Stimulated activated memory B cell treated with anti-CD40 and anti-IgM and Interleukin-4, amounts not matched to agents 10 μg/mL and 1 μg/mL and 100 μg/mL, for 72 hours (primary cell): ENCODE measurements at regions not wholly inside any gene's neighbourhood (a gene's known extent, or its start where the extent isn't known, plus 50 kb on each side); places are given as distances from the start of the nearest gene placed in this dataset.
A peak's percentile ranks its signal among the peaks of the same experiment; 100 is the strongest.

ENCODE experiments used
- ATAC-seq: fragments of 150-1000 bp; cut with Tn5 transposase; 2 replicates; pipeline ENCODE4 v1.10.0; 2021
- H3K27ac Mint-ChIP-seq: one replicate; pipeline ENCODE4 v1.8.0; 2022; ENCODE audit warnings: mild to moderate bottlenecking, mixed read lengths
- H3K27me3 Mint-ChIP-seq: one replicate; pipeline ENCODE4 v1.8.0; 2022; ENCODE audit warnings: mixed read lengths
- H3K36me3 Mint-ChIP-seq: one replicate; pipeline ENCODE4 v1.8.0; 2022; ENCODE audit warnings: mixed read lengths
- H3K4me1 Mint-ChIP-seq: one replicate; pipeline ENCODE4 v1.8.0; 2022; ENCODE audit warnings: mixed read lengths
- H3K4me3 Mint-ChIP-seq: one replicate; pipeline ENCODE4 v1.8.0; 2022; ENCODE audit warnings: mild to moderate bottlenecking, moderate library complexity, mixed read lengths
- H3K9me3 Mint-ChIP-seq: one replicate; pipeline ENCODE4 v1.8.0; 2022; ENCODE audit warnings: mixed read lengths

DNA sequence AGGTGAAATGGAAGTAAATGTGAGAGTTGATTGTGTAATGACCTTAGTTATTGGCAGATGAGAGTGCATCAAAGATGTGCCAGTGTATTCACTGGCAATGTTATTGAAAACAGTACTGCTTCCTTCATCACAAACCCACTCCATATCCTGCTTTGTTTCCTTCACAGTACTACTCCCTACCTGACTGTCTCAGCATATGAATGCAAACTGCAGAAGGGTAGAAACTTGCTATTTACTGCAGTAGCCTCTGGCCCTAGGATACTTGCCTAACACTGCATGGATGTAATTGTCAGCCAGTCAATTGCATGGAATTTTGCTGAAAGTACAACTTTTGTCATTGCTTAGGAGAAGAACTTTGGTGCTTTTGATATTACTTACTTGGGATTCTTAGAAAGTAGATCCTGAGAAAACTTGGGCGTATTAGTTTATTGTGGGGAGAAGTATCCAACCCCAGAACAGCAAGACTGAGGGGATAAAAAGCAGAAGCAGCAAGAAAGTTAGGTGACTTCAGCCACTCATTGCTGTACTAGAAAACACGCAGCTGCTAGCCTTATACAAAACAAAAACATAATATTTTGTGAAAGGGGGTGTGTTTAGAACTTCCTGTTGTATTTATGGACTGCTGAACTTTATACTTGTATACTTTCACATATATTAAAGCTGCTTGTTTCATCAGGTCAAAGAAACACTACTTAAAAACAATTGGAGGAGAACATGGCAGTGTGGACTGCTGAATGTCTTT is 219.0 kb downstream of the CCNG2 start:
- H3K36me3 Mint-ChIP-seq, result no peaks in the 10 kb centered on the region
- no peak for ATAC-seq
- no peaks in the 10 kb centered on the region for H3K27me3 Mint-ChIP-seq
- H3K4me3 Mint-ChIP-seq, result no peak overlapping the region
- H3K9me3 Mint-ChIP-seq, result no peaks in the 10 kb centered on the region
- H3K4me1 Mint-ChIP-seq, result no peaks in the 10 kb centered on the region
- H3K27ac Mint-ChIP-seq, result no peak overlapping the region

DNA sequence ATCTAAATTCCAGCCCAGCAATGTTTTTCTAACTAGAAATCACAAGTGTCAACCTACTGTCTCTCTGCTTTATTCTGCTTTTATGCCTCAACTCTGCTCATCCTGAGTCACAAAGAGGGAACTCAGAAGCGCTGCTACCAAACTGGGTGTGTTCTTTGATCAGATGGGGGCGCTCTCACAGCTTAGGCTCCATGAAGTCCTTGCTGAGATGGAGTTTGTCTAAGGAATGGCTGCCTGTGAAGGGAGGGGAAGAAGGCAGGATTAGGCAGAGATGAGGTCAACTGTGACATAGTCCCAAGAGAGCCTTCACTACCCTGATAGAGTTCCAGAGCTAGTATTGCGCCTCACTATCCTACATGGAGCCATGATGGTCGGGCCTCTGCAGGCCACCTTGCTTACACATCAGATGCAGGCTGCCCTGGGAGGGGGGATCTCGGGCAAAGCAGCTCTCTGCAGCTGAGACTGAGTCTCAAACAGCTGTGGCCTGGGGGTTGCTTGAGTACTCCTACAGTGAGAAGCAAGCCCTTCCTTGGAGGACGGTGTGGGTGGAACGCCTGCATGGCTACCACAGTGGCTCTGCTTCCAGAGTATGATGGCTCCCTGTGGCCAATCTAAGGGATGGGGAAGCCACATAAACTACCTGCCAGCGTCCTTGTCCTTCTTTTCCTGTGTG is 219.9 kb downstream of the CCNG2 start:
- Mint-ChIP-seq H3K4me3 (no peak overlapping the region), H3K9me3 (no peaks in the 10 kb centered on the region), H3K36me3 (no peaks in the 10 kb centered on the region), H3K27ac (no peak overlapping the region), H3K27me3 (no peaks in the 10 kb centered on the region), H3K4me1 (no peaks in the 10 kb centered on the region)
- no peak for ATAC-seq

DNA sequence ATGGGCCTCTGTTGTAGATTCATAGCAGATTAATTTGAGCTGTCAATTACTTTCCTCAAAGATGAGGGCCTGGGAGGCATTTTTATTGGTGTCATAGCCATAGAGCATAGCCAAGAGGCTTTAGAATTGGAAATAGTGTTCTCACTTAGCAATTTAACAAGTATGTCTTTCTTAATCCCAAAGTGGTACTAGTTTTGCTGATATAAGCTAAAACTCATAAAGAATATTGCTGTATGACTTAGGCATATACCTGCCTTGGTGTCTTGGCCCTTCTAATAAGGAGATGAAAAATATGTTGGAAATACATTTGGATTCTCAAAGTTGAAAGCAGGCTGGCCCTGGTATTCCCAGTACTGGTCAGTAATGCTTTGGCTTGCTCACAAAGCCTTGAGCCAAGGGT is 221.5 kb upstream of the CXCL13 start:
- no peak for ATAC-seq
- Mint-ChIP-seq H3K4me3 (no peak overlapping the region), H3K27ac (no peak overlapping the region), H3K4me1 (peaks cover 8% of the 10 kb centered on the region), H3K27me3 (no peaks in the 10 kb centered on the region), H3K36me3 (no peaks in the 10 kb centered on the region), H3K9me3 (no peaks in the 10 kb centered on the region)

DNA sequence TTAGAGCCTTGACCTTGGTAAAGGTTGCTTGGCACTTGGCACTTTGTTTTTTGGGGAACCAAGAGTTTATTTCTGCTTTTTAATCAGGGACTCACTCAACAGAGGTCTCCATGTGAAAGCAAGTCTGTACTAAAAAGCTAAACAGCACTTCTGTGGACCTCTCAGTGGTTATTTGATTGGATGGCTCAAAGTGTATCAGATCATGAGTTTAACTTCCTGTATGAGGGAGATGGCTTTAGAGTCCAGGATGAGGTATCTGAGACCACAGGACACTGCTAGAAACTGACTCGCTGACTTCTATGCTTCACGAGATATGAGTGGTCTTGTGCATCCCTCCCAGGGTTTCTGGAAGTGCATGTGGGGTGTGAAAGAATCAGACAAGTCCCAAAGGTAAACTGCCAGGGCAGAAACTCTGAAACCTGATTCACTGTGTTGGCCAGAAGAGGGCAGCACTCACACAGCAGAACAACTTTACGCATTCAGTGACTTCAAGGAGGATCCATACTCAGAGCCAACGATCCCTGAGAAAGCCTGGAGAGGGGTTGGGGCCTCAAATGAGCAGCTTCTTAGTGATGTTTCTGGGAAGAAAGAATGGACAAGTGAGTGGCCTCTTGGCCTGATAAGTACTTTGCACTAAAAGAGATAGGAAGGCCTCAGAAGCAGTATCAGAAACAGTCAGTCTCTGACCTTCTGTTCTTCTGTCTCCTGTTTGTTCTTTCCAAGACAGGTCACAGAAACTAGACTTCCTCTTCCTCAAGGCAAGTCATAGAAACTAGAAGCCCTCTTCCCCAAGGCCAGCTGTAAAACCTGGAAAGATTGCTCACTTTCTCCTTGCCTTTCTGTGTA is 220.3 kb upstream of the CXCL13 start:
- Mint-ChIP-seq H3K27me3 (no peaks in the 10 kb centered on the region), H3K9me3 (no peaks in the 10 kb centered on the region), H3K4me1 (peaks cover 8% of the 10 kb centered on the region), H3K36me3 (no peaks in the 10 kb centered on the region), H3K4me3 (no peak overlapping the region), H3K27ac (no peak overlapping the region)
- peak; percentile 64 for ATAC-seq

DNA sequence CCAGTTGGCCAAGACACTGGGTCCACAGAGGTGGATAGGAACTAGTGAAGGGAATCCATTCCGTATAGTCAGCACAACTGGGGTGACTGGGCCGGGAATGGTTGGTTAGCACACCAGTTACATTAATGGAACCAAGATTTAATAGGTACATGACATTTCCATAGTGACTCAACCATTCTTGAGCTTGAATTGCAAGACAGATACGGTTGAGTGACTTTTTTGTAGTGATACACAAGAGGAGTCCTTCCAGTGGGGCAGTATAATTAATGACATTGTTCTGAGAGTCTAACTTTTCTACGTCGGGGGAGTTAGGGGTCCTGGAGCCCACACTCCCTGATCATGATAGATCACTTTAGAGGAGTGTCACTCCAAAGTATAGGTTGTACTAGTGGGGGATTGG is 211.6 kb upstream of the CXCL13 start:
- Mint-ChIP-seq H3K27me3 (no peaks in the 10 kb centered on the region), H3K4me1 (no peaks in the 10 kb centered on the region), H3K36me3 (no peaks in the 10 kb centered on the region), H3K27ac (no peak overlapping the region), H3K4me3 (no peak overlapping the region), H3K9me3 (no peaks in the 10 kb centered on the region)
- ATAC-seq, result no peak

DNA sequence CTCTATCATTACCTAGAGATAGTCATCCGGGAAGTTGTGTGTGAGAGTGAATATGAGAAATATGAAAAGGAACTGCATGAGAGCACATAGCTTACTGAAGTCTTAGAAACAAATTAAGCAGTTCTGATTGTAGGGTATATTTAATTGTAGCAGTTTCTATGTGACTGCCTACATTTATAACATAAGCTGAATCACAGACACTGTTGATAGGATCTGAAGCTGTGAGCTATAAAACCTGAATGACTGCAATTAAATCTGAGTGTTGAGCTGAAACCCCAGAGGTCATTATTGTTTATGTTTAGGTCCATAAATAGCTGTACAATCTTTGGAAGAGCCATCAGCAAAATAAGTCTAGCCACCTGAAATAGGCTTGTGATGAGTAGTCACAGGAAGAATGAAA is 210.1 kb upstream of the CXCL13 start:
- Mint-ChIP-seq H3K4me1 (no peaks in the 10 kb centered on the region), H3K9me3 (peaks cover 3% of the 10 kb centered on the region), H3K36me3 (no peaks in the 10 kb centered on the region), H3K27ac (no peak overlapping the region), H3K27me3 (no peaks in the 10 kb centered on the region), H3K4me3 (no peak overlapping the region)
- no peak for ATAC-seq

DNA sequence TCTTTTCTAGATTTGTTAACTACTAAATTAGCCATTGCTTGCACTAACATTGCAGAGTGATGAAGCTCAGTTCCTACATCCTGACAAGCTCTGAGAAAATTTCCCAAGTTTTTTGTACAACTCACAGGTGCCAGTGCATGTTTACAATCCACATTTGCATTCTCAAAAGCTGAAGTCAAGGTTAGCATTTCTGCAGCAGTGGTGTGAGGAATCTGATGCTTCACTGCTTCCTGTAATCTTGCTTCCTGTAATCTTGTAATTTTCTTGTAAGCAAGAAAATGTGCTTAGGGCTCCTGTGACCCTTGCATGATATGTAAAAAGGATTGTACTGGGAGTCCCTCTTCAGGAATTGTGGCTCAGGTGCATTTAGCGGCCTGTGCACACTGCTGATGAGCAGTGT is 207.4 kb upstream of the CXCL13 start:
- peaks cover 8% of the 10 kb centered on the region for H3K27me3 Mint-ChIP-seq
- H3K4me3 Mint-ChIP-seq, result no peak overlapping the region

DNA sequence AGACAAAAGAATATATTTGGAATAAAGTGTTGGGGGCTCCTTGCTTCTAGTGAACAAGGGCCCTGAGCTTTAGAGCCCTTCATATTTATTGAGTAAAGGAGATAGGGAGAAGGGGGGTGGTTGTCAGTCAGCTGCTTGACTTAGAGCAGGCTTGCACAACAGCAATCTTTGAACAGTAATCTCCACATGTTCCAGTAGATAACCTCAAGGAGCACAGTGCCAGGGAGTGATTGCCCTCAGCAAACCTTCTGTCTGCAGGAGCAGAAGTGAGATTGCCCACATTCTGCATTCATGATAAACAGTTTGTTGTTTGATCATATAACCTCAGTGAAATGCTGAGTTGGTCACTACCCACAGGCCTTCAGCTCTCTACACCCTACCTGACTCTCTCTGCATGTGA is 205.8 kb upstream of the CXCL13 start:
- Mint-ChIP-seq H3K4me1 (no peaks in the 10 kb centered on the region), H3K9me3 (peaks cover 3% of the 10 kb centered on the region), H3K27me3 (peaks cover 8% of the 10 kb centered on the region), H3K36me3 (no peaks in the 10 kb centered on the region), H3K27ac (no peak overlapping the region), H3K4me3 (no peak overlapping the region)
- ATAC-seq, result no peak

More for the DNA sequence above, 207.4 kb upstream of the CXCL13 start:
- Mint-ChIP-seq H3K9me3 (peaks cover 3% of the 10 kb centered on the region), H3K4me1 (no peaks in the 10 kb centered on the region), H3K36me3 (no peaks in the 10 kb centered on the region), H3K27ac (no peak overlapping the region)
- ATAC-seq, result no peak

DNA sequence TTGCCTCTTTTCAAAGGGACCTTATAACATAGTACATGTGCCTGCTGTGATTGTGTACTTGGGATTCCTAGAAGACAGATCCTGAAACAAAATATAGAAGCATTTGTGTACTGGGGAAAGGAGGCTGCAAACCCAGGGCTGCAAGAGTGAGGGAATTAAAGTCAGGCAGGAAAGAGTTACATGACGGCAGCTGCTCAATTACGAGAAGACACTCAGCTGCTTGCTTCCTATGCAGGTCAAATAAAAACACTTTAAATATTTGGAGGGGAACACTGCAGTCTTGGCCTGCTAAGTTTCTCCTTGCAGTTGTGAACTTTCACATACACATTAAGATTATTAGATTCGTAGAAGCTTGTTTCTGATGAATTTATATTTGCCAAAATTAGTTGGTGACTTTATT is 191.9 kb upstream of the CXCL13 start:
- no peak overlapping the region for H3K27ac Mint-ChIP-seq
- no peaks in the 10 kb centered on the region for H3K9me3 Mint-ChIP-seq
- no peaks in the 10 kb centered on the region for H3K36me3 Mint-ChIP-seq
- H3K4me3 Mint-ChIP-seq, result no peak overlapping the region
- no peaks in the 10 kb centered on the region for H3K4me1 Mint-ChIP-seq
- H3K27me3 Mint-ChIP-seq, result no peaks in the 10 kb centered on the region
- ATAC-seq, result no peak

DNA sequence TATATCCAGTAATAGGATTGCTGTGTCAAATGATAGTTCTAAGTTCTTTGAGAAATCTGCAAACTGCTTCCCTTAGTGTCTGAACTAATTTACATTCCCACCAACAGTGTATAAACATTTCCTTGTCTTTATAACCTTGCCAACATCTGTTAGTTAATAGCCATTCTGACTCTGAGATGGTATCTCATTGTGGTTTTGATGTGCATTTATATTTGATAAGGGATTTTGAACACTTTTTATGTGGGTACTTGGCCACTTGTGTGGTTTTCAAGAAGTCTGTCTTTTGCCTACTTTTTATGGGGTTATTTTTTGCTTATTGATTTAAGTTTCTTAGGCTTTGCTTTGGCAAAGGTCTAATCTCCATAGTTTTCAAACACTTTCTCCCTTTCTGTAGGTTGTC is 189.9 kb upstream of the CXCL13 start:
- Mint-ChIP-seq H3K27ac (no peak overlapping the region), H3K27me3 (no peaks in the 10 kb centered on the region), H3K4me3 (no peak overlapping the region), H3K4me1 (no peaks in the 10 kb centered on the region), H3K9me3 (no peaks in the 10 kb centered on the region), H3K36me3 (no peaks in the 10 kb centered on the region)
- no peak for ATAC-seq

DNA sequence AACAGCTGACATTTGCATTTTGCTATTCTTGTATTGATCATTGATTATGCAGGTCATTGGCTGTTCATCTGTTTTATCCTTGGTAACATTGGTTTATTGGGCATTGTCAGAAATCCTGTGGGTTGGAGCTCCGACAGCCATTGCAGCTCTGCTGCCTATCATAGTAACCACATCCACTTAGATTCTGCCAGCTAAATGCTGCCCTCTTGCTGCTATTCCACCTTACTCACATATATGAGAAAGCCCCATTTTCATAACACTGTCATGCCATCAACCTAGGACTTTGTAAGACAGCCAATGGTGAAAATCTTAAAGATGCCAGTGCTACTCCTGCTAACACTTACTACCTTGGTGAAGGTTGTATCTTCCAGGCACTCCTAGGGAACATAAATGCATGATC is 187.3 kb upstream of the CXCL13 start:
- Mint-ChIP-seq H3K9me3 (no peaks in the 10 kb centered on the region), H3K27ac (no peak overlapping the region), H3K27me3 (no peaks in the 10 kb centered on the region), H3K4me3 (no peak overlapping the region), H3K4me1 (no peaks in the 10 kb centered on the region), H3K36me3 (no peaks in the 10 kb centered on the region)
- no peak for ATAC-seq

DNA sequence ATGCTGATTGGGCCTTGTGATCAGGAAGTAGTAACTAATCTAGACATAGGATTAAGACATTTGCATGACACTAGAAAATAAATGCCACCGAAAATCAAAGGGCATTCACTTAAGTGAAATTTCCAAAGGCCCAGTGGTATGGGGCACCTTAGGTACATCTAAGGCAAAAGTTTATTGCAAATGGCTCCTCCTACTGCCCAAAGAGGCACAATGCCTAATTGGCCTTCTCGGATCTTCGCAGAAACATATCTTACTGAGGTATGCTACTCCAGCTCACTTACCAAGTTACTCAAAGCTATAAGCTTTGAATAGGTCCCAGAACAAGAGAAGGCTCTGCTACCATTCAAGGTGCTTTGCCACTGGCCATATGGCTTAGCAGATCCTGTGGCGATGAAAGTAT is 174.8 kb upstream of the CXCL13 start:
- H3K4me1 Mint-ChIP-seq, result no peaks in the 10 kb centered on the region
- H3K36me3 Mint-ChIP-seq, result no peaks in the 10 kb centered on the region
- no peaks in the 10 kb centered on the region for H3K27me3 Mint-ChIP-seq
- H3K27ac Mint-ChIP-seq, result no peak overlapping the region
- no peaks in the 10 kb centered on the region for H3K9me3 Mint-ChIP-seq
- ATAC-seq, result no peak
- no peak overlapping the region for H3K4me3 Mint-ChIP-seq

DNA sequence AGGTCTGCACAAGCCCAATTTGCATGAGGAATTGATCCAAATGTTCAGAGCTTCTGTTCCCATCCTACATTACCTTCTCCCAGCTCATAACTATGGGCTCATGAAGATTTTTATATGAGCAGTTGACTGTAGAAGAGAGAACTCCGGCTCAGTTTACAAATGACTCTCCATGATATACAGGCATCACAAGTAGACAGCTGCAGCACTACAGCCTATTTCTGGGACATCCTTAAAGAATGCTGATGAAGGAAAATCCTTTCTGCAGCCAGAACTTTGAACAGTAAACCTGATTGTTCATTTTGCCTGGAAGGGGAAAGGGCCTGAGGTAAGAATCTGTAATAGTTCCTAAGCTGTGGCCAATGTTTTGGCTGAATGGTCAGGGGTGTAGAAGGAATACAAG is 174.1 kb upstream of the CXCL13 start:
- H3K36me3 Mint-ChIP-seq, result no peaks in the 10 kb centered on the region
- no peaks in the 10 kb centered on the region for H3K4me1 Mint-ChIP-seq
- no peak for ATAC-seq

DNA sequence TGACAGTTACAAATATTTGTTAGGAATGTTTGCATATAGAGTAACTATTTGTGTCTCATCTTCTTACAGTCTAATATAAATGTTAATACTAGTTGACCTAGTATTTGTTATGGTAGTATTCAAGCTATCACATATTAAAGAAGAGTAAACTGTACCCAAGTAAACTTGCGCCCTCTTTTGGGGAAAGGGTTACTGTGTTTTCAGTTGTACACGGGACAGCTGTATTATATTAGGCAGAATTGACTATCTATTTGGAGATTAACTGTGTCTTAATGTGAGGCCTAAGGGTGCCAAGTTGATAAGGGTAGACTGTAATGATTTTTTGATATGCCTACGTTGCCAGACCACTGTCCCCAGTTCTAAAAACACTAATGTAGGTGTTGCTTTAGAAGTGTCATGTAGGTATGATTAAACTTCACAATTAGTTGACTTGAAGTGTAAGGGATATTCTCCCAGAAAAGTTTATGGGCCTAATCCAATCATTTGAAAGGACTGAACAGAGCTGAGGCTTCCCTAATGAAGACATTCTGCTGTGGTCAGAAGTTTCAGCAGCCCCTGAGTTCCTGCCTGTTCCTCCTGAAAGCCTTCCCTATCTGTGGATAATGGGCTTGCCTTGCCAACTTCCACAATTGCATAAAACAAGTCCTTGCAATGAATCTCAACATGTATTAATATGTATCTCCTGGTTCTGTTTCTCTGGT is 172.8 kb upstream of the CXCL13 start:
- Mint-ChIP-seq H3K4me3 (no peak overlapping the region), H3K27ac (no peak overlapping the region), H3K9me3 (no peaks in the 10 kb centered on the region), H3K4me1 (no peaks in the 10 kb centered on the region), H3K27me3 (no peaks in the 10 kb centered on the region), H3K36me3 (no peaks in the 10 kb centered on the region)
- no peak for ATAC-seq

More for the DNA sequence above, 174.1 kb upstream of the CXCL13 start:
- H3K4me3 Mint-ChIP-seq, result no peak overlapping the region
- H3K9me3 Mint-ChIP-seq, result no peaks in the 10 kb centered on the region
- no peaks in the 10 kb centered on the region for H3K27me3 Mint-ChIP-seq
- no peak overlapping the region for H3K27ac Mint-ChIP-seq

DNA sequence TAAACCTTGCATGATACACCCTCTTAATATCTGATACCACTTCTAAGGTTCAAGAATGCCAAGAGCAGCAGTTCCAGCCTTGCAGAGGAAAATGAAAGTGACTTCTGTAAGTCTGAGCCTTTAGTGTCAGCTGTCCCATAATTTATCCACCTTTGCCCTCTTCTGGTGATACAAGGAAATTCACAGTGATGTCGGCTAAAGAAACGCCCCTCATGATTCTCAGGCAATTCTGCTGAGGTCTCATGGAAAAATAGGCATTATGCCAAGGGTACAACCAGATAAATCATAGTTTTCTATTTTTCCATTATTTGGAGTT is 172.2 kb upstream of the CXCL13 start:
- no peak overlapping the region for H3K4me3 Mint-ChIP-seq
- H3K27me3 Mint-ChIP-seq, result no peaks in the 10 kb centered on the region
- H3K4me1 Mint-ChIP-seq, result no peaks in the 10 kb centered on the region

More for the DNA sequence above, 172.2 kb upstream of the CXCL13 start:
- Mint-ChIP-seq H3K36me3 (no peaks in the 10 kb centered on the region), H3K9me3 (no peaks in the 10 kb centered on the region), H3K27ac (no peak overlapping the region)
- ATAC-seq, result peak; percentile 60
